HG03460 (cell line): ENCODE measurements at regions not wholly inside any gene's neighbourhood (a gene's known extent, or its start where the extent isn't known, plus 50 kb on each side); places are given as distances from the start of the nearest gene placed in this dataset.

Source experiments
- ATAC-seq: cut with Tn5 transposase; IDR thresholded peaks from one replicate; pipeline ENCODE4 v1.9.1; 2021; ENCODE audit not compliant: unreplicated experiment

GRCh38 chr2:129777146-129777545, 202.3 kb upstream of the RAB6C start:
- no peak for ATAC-seq

GRCh38 chr2:129777762-129778583, 201.5 kb upstream of the RAB6C start:
- no peak for ATAC-seq

- ATAC-seq = no peak
Observed at GRCh38 chr2:129778584-129778877, 200.9 kb upstream of the RAB6C start.

DNA sequence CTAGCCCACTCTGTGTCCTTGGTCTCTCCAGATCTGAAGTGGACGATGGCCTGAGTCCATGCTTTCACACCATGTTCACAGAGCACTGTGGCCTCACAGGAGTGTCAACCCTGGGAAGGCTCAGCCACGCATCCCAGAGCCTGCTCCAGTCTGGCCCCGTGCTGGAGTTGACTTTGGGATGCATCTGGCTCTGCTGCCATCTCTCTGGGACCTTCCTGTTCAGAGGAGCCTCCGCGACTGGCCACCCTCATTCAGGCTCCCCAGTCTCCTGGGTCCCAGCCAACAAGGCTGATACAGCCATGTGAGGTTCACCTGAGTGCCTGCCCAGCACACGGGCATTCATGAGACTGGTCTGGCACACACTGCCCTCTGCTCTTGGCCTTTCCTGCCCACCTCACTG, 199.7 kb upstream of the RAB6C start:
- no peak for ATAC-seq

DNA sequence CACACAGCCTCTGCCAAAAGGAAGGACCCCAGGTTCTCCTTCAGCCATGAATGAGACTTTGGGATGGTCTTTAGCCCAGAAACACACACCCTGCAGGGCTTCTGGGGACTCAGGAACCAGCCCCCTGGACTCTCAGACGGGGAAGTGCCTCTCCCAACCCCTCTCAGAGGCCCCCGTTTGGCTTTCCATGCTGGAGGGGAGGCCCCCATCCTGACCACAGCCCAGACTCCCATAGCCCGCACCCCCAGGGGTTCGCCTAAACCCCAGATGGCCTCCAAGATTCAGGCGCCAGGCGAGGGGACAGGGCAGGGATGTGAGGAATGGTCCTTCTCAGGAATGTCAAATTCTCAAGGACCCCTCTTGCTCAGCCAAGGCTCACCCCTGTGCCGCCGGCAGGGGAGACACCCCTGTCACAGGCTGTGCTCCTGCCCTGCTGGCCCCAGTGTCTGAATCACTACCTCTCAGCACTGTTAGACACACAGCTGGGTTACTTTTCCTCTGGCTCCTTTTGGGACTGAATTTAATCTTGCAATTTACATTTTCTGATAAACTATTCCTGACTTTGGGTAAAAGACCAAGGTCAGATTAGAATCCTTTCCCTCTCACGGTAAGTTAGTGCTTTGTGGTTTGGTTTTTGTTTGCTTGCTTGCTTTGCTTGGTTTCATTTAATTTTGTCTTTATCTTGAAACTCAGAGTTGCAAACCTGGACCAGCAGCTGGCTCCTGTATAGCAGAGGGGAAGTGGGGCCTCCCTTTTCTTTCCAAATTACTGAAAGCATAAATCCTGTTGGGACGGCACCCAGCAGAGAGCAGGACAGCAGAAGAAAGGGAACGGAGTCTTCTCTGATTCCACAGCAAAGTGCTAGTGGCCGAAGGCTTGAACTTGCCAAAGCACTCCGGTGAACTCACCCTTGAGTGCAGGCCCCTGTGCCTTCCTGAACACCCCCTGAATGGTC, 198.9 kb upstream of the RAB6C start:
- ATAC-seq = no peak

DNA sequence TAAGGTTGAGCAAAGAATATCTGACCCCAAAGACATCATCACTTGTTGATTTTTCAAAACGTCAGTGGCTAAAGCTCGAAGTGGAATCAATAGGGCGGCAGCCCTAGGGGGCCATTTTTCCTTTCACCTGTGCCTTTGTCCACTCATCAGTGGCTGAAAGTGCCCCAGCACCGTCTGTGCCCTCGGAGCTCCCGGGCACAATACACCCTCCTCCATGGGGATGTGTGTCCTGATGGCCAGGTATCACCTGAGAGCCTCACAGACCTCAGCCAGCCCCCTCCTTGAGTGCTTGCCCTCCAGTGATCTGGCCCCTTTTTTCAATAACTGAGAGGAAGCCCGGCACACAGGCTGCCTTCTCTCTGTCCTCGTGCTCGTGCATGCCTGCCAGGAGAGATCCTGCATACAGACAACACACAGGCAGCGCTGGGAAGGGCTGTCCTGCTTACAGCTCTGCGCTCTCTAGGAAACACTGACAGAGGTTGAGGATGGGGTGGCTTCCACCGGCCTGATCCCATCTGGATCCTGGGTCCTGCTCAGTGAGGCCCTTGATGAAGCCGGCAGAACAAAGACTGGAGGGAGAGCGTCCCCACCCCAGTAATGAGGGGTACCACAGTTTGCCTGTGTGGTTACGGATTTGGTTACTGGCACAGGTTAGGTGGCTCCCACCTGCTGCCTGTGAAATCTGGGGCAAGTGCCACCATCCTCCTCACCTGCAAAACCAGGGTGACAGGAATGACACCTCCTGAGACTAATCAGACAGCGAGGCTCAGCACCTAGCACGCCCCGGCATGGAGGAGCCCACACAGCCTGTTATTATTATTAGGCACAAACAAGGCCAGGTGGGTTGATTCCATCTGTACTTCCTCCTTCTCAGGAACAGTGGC, 197.5 kb upstream of the RAB6C start:
- ATAC-seq = no peak

GRCh38 chr2:129782633-129782990, 196.9 kb upstream of the RAB6C start:
- no peak for ATAC-seq

- no peak for ATAC-seq
Observed at GRCh38 chr2:129784486-129784885, 195.0 kb upstream of the RAB6C start.

DNA sequence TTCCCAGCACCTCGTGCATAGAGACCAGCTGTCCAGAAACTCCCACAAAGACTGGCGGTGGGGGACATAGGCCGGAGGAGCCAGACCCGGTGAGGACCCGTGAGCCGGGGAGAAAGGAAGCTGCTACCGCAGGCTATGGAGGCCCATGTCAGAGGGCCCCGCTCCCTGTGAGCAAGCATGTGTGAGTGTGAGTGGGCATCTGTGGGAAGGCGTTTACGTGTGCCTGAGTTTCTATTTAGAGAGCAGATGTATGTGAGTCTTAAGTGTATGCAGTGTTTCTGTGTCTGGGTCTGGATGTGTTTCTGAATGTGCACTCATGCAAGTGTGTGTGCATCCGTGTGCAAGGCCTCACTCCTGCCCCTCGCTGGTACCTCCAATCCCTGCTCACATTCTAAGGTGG, 187.8 kb upstream of the RAB6C start:
- no peak for ATAC-seq

- no peak for ATAC-seq
Observed at GRCh38 chr2:129793431-129793902, 186.0 kb upstream of the RAB6C start.

DNA sequence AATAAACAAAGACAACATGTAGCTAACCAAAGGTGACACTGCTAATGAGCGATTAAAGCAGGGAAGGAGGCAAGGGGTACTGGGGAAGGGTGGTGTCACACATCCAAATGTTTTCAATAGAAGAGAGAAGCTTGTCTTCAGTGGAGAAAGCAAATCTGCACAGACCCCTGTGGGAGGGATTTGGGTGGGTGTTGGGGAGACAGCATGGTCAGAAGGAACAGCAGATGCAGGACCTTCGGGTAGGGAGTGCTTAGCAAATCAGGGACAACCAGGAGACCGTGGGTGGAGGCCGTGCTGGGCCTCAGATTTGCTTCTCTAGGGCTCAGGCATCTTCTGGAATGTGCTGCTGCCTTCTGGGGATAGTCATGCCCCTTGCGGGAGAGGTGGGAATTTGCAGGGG, 185.3 kb upstream of the RAB6C start:
- no peak for ATAC-seq

- ATAC-seq = no peak
Observed at GRCh38 chr2:129794540-129794939, 184.9 kb upstream of the RAB6C start.

DNA sequence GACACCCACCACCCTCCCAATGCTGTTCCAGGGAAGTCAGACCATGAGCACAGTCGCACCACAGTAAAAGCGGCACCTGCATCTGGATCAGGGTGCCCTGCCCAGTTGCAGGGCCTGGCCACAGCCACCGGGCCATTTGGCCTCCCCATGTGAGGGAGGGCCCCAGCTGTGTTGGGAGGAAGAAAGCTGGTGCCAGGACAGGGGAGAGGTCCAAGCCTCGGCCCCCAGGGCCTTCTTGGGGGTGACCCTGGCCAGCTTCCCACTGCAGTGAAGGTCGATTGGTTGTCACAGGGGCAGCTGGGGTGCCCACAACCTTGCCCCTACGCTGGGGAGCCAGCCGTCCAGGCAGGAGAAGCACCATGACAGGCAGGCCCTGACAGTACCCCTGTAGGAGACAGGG, 183.2 kb upstream of the RAB6C start:
- no peak for ATAC-seq

GRCh38 chr2:129796801-129797488, 182.5 kb upstream of the RAB6C start:
- ATAC-seq = no peak

DNA sequence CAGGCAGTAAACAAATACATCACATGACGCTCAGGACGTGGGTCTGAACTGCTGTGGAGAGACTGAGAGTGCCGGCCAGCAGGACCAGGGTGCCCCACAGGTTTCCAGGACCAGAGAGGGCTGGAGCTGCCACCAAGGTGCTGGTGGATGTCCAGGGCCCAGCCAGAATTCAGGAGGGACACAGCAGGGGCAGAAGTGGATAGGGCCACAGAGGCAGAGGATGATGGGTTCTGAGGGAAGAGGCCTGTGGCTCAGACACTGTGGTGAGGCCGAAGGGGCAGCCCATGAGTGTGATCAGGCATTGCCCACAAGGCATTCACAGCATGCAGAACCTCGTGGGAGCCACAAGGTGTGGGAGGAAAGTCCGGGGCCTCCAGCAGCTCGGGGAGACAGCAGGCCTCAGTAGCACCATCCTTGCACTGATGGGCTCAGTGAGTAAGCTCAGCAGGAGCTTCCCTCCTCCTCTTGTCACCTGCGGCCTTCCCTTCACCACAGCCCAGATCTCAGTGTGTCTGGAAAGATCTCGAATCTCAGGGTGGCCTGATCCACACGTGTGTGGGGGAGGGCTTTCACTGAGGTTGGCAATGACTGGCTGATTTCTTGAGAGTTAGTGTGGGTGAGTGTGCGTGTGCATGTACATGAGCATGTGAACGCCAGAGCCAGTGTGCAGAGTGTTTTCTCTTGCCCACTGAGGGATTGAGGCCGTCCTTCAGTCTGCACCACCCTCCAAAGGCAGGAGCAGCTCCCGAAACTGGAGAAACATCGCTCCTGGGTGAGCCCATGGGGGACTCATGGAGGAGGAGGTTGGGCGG, 181.8 kb upstream of the RAB6C start:
- ATAC-seq = no peak

GRCh38 chr2:129798301-129798581, 181.2 kb upstream of the RAB6C start:
- ATAC-seq = no peak

- ATAC-seq = no peak
Observed at GRCh38 chr2:129798626-129799025, 180.8 kb upstream of the RAB6C start.

- no peak for ATAC-seq
Observed at GRCh38 chr2:129799036-129799958, 180.2 kb upstream of the RAB6C start.

GRCh38 chr2:129800285-129800684, 179.2 kb upstream of the RAB6C start:
- ATAC-seq = no peak
